A549 (cell line): ENCODE measurements at regions not wholly inside any gene's neighbourhood (a gene's known extent, or its start where the extent isn't known, plus 50 kb on each side); places are given as distances from the start of the nearest gene placed in this dataset.

Source experiments
- BHLHE40 ChIP-seq: IDR thresholded peaks from 2 replicates; pipeline ENCODE4 v1.6.1; 2012; ENCODE audit warnings: low read depth, low read length, inconsistent platforms
- CEBPB ChIP-seq, 2 experiments: fragments of >200 bp in 1 of 2; sonication (Bioruptor Twin) in 1 of 2; formaldehyde crosslinking in 1 of 2; IDR thresholded peaks; 2 replicates each; pipeline ENCODE4 v1.6.1; 2012 to 2016
- EHF ChIP-seq: fragments of 250-450 bp; sonication (Bioruptor Pico); IDR thresholded peaks from 2 replicates; pipeline ENCODE4 v1.5.0; 2020; ENCODE audit warnings: mild to moderate bottlenecking
- EP300 ChIP-seq, 2 experiments: fragments of >200 bp; sonication (Bioruptor Twin); formaldehyde crosslinking; IDR thresholded peaks; 2 replicates in 1 of 2; 3 replicates in 1 of 2; pipeline ENCODE4 v1.6.1; 2016 to 2017
- ESRRA ChIP-seq: fragments of 150-350 bp; IDR thresholded peaks from 2 replicates; pipeline ENCODE4 v1.6.1; 2014; ENCODE audit warnings: mild to moderate bottlenecking, low read length, borderline replicate concordance
- MYC ChIP-seq: IDR thresholded peaks from 2 replicates; pipeline ENCODE4 v1.6.1; 2012; ENCODE audit warnings: mild to moderate bottlenecking, inconsistent platforms, low read length, improper control_type of control experiment, borderline replicate concordance
- POLR2A ChIP-seq: IDR thresholded peaks from 2 replicates; pipeline ENCODE4 v1.6.1; 2012; ENCODE audit warnings: mild to moderate bottlenecking, low read length
- RNF2 ChIP-seq: fragments of 200-600 bp; sonication (generic); IDR thresholded peaks from 2 replicates; pipeline ENCODE4 v1.6.1; 2016; ENCODE audit warnings: low read depth, mild to moderate bottlenecking, antibody characterized with exemption, moderate library complexity, borderline replicate concordance
- USF2 ChIP-seq: fragments of 450-650 bp; IDR thresholded peaks from 2 replicates; pipeline ENCODE4 v1.6.1; 2014; ENCODE audit warnings: antibody characterized with exemption
- TF ChIP-seq, protein P1 (sequence below): fragments of >200 bp; sonication (Bioruptor Twin); formaldehyde crosslinking; IDR thresholded peaks from 3 replicates; pipeline ENCODE4 v1.5.1; 2016
- TF ChIP-seq, protein P2 (sequence below): IDR thresholded peaks from 2 replicates; pipeline ENCODE4 v1.6.1; 2012
- TF ChIP-seq, protein P3 (sequence below): fragments of 200-600 bp; sonication (generic); IDR thresholded peaks from 2 replicates; pipeline ENCODE4 v1.6.1; 2016; ENCODE audit warnings: antibody characterized with exemption, mild to moderate bottlenecking, moderate library complexity

- TF ChIP-seq USF2 (no peak), ESRRA (no peak), POLR2A (no peak), CEBPB (IDR thresholded peaks at IDR 0.05) (no peak), RNF2 (no peak), EHF (no peak), BHLHE40 (no peak), EP300 (IDR thresholded peaks at IDR 0.05) (no peak), MYC (no peak)
- TF ChIP-seq, protein P1, sequence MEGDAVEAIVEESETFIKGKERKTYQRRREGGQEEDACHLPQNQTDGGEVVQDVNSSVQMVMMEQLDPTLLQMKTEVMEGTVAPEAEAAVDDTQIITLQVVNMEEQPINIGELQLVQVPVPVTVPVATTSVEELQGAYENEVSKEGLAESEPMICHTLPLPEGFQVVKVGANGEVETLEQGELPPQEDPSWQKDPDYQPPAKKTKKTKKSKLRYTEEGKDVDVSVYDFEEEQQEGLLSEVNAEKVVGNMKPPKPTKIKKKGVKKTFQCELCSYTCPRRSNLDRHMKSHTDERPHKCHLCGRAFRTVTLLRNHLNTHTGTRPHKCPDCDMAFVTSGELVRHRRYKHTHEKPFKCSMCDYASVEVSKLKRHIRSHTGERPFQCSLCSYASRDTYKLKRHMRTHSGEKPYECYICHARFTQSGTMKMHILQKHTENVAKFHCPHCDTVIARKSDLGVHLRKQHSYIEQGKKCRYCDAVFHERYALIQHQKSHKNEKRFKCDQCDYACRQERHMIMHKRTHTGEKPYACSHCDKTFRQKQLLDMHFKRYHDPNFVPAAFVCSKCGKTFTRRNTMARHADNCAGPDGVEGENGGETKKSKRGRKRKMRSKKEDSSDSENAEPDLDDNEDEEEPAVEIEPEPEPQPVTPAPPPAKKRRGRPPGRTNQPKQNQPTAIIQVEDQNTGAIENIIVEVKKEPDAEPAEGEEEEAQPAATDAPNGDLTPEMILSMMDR: no peak
- TF ChIP-seq, protein P2, sequence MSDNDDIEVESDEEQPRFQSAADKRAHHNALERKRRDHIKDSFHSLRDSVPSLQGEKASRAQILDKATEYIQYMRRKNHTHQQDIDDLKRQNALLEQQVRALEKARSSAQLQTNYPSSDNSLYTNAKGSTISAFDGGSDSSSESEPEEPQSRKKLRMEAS: no peak
- TF ChIP-seq, protein P3, sequence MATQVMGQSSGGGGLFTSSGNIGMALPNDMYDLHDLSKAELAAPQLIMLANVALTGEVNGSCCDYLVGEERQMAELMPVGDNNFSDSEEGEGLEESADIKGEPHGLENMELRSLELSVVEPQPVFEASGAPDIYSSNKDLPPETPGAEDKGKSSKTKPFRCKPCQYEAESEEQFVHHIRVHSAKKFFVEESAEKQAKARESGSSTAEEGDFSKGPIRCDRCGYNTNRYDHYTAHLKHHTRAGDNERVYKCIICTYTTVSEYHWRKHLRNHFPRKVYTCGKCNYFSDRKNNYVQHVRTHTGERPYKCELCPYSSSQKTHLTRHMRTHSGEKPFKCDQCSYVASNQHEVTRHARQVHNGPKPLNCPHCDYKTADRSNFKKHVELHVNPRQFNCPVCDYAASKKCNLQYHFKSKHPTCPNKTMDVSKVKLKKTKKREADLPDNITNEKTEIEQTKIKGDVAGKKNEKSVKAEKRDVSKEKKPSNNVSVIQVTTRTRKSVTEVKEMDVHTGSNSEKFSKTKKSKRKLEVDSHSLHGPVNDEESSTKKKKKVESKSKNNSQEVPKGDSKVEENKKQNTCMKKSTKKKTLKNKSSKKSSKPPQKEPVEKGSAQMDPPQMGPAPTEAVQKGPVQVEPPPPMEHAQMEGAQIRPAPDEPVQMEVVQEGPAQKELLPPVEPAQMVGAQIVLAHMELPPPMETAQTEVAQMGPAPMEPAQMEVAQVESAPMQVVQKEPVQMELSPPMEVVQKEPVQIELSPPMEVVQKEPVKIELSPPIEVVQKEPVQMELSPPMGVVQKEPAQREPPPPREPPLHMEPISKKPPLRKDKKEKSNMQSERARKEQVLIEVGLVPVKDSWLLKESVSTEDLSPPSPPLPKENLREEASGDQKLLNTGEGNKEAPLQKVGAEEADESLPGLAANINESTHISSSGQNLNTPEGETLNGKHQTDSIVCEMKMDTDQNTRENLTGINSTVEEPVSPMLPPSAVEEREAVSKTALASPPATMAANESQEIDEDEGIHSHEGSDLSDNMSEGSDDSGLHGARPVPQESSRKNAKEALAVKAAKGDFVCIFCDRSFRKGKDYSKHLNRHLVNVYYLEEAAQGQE: no peak
Measured at GRCh38 chr3:26012241-26012745, 222.4 kb downstream of the OXSM start.
